ENCODE measurements at regions not wholly inside any gene's neighbourhood (a gene's known extent, or its start where the extent isn't known, plus 50 kb on each side); places are given as distances from the start of the nearest gene placed in this dataset.

DNA sequence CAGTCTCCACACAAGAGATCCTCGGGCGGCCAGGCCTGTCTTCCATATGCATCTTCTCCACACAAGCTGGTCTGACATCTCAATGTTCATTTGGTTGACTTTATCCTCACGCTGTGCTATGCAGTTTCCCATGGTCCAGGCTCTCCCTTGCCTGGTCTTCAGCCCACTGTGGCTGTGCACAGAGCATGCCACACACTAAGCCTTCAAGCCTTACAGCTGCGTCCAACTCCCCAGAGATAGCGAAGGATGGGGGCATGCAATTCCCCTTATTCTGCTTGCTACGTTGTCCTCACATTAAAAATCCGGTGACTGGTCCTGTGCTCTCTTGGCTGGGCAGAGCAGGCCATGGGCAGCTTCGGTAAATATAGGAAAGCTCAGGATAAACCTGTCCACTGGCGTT is 188.7 kb upstream of the TCERG1L start:
- ChIA-PET POLR2A (no interaction called here), CTCF (no interaction called here)
- TF ChIP-seq, protein P1, sequence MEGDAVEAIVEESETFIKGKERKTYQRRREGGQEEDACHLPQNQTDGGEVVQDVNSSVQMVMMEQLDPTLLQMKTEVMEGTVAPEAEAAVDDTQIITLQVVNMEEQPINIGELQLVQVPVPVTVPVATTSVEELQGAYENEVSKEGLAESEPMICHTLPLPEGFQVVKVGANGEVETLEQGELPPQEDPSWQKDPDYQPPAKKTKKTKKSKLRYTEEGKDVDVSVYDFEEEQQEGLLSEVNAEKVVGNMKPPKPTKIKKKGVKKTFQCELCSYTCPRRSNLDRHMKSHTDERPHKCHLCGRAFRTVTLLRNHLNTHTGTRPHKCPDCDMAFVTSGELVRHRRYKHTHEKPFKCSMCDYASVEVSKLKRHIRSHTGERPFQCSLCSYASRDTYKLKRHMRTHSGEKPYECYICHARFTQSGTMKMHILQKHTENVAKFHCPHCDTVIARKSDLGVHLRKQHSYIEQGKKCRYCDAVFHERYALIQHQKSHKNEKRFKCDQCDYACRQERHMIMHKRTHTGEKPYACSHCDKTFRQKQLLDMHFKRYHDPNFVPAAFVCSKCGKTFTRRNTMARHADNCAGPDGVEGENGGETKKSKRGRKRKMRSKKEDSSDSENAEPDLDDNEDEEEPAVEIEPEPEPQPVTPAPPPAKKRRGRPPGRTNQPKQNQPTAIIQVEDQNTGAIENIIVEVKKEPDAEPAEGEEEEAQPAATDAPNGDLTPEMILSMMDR (IDR thresholded peaks at IDR 0.05; ENCODE audit: insufficient read depth, low read depth, low read length), result no peak
- H3K27me3 ChIP-seq (ENCODE audit: control insufficient read depth, insufficient read depth, low read length), result no peaks in the 10 kb centered on the region
- no peak overlapping the region for H3K4me3 ChIP-seq (ENCODE audit: low read depth, low read length)
- no peaks in the 10 kb centered on the region for H3K36me3 ChIP-seq (ENCODE audit: control insufficient read depth, insufficient read depth, low read length)
- no peak for DNase-seq (ENCODE audit: low read depth)

DNA sequence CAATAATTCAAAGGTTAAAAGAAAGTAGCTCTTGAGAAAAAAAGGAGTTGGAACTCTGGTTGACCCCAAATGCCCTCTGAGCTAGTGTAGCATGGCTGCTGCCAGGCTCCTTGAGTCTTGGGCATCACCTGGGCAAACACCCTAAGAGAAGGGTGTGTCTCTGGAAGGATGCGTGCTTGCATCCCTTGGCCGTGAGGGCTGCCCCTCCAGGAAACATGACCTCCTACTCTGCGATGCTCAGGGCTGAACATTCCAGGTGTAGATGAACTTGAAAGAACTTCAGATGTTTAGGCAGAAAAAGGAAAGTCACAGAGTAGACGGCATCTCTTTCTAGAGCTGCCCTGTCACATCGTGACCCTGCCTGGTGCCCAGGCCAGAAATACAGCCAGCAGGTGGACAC is 189.4 kb upstream of the TCERG1L start:
- no peaks in the 10 kb centered on the region for H3K36me3 ChIP-seq (ENCODE audit: control insufficient read depth, insufficient read depth, low read length)
- H3K4me3 ChIP-seq (ENCODE audit: low read depth, low read length), result no peak overlapping the region
- POLR2A ChIA-PET, result no interaction called here
- CTCF ChIA-PET, result no interaction called here
- TF ChIP-seq, protein P1 (IDR thresholded peaks at IDR 0.05; ENCODE audit: insufficient read depth, low read depth, low read length), result no peak
- no peaks in the 10 kb centered on the region for H3K27me3 ChIP-seq (ENCODE audit: control insufficient read depth, insufficient read depth, low read length)
- DNase-seq (ENCODE audit: low read depth), result no peak

DNA sequence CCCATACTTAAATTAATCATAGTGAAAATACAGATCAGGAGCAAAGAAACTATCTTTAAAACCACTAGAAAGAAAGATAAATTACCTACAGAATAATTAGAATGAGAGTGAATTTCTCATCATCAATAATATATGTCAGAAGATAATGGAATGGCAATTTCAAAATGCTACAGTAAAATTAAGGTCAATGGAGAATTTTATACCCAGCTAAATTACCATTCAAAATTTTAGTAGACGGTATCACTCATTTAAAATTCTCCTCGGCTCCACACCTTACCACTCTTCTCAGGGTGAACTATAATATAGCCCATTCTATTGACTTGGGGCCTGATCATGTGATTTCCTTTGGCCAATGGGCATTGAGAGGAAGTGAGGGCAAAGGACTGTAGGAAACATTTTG is 192.5 kb upstream of the TCERG1L start:
- no peaks in the 10 kb centered on the region for H3K27me3 ChIP-seq (ENCODE audit: control insufficient read depth, insufficient read depth, low read length)
- H3K36me3 ChIP-seq (ENCODE audit: control insufficient read depth, insufficient read depth, low read length), result no peaks in the 10 kb centered on the region
- no peak overlapping the region for H3K4me3 ChIP-seq (ENCODE audit: low read depth, low read length)
- ChIA-PET CTCF (interaction anchor here (0.6 kb wide), 1 partner anchor 110 kb away, joined by 5 read pairs; no protein-coding TSS in a partner anchor), POLR2A (no interaction called here)
- DNase-seq (ENCODE audit: low read depth), result no peak
- TF ChIP-seq, protein P1 (IDR thresholded peaks at IDR 0.05; ENCODE audit: insufficient read depth, low read depth, low read length), result no peak

DNA sequence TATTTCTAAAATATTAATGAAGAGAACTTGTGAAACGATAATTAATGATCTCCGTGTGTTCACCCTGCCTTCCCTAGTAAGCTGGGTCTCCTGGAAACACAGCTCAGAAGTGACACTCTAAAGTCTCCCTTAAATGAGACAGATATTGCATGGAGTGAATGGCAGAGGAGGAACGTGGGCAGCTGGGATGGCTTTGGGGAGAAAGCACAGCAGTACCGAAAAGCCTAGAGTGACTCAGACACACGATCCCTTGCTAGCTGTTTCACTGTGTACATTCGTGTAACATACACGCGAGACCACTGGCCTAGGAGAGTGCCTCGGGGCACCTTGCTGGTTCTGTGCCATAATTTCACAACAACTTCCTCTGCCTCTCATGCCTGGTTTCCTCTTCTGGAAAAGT is 199.9 kb upstream of the TCERG1L start:
- CTCF ChIA-PET, result interaction anchor here (0.7 kb wide), 1 partner anchor 163 kb away, joined by 3 read pairs; no protein-coding TSS in a partner anchor
- H3K27me3 ChIP-seq (ENCODE audit: control insufficient read depth, insufficient read depth, low read length), result no peaks in the 10 kb centered on the region
- POLR2A ChIA-PET, result no interaction called here

DNA sequence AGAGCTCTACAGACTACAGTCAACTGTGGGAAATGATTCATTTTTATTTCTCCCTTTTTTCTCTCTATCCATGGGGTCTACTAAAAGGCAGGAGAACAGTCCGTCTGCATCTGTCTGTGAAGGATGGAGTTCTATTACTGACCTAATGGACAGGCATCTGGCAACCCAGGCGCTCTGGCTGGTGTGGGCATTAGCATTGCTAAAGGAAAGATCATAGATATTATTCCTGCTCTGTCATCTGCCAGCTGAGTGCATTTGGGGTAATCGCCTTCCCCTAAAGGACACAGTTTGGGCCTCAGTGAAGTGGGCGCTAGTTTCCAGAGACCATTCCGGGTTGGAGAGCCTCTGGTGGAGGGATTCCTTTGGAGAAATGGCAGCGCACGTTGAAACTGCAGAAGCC is 201.3 kb upstream of the TCERG1L start:
- no peak for DNase-seq (ENCODE audit: low read depth)
- ChIA-PET CTCF (no interaction called here), POLR2A (no interaction called here)
- H3K27me3 ChIP-seq (ENCODE audit: control insufficient read depth, insufficient read depth, low read length), result no peaks in the 10 kb centered on the region
- no peak overlapping the region for H3K4me3 ChIP-seq (ENCODE audit: low read depth, low read length)
- TF ChIP-seq, protein P1 (IDR thresholded peaks at IDR 0.05; ENCODE audit: insufficient read depth, low read depth, low read length), result no peak
- no peaks in the 10 kb centered on the region for H3K36me3 ChIP-seq (ENCODE audit: control insufficient read depth, insufficient read depth, low read length)

More for the DNA sequence above, 199.9 kb upstream of the TCERG1L start:
- DNase-seq (ENCODE audit: low read depth), result no peak
- H3K36me3 ChIP-seq (ENCODE audit: control insufficient read depth, insufficient read depth, low read length), result no peaks in the 10 kb centered on the region
- no peak overlapping the region for H3K4me3 ChIP-seq (ENCODE audit: low read depth, low read length)
- TF ChIP-seq, protein P1 (IDR thresholded peaks at IDR 0.05; ENCODE audit: insufficient read depth, low read depth, low read length), result no peak
